GM18909 (cell line): ENCODE measurements at regions not wholly inside any gene's neighbourhood (a gene's known extent, or its start where the extent isn't known, plus 50 kb on each side); places are given as distances from the start of the nearest gene placed in this dataset.
"Not testable (repeated sequence)": the region's sequence is repeated elsewhere in the genome, so short reads cannot be mapped to it uniquely, and the experiment has no call there.

Source experiments
- ATAC-seq: cut with Tn5 transposase; IDR thresholded peaks from one replicate; pipeline ENCODE4 v1.9.1; 2021; ENCODE audit warnings: mild to moderate bottlenecking; ENCODE audit not compliant: unreplicated experiment, poor library complexity

- peak; percentile 72 for ATAC-seq
These were observed 128.7 kb downstream of the CEP120 start for GRCh38 chr5:123294544-123294943.

GRCh38 chr5:123289210-123289609, 134.0 kb downstream of the CEP120 start:
- no peak for ATAC-seq

GRCh38 chr5:123287881-123288280, 135.3 kb downstream of the CEP120 start:
- ATAC-seq = no peak

- no peak for ATAC-seq
These were observed 136.3 kb downstream of the CEP120 start for GRCh38 chr5:123286891-123287290.

GRCh38 chr5:123285122-123286023, 137.8 kb downstream of the CEP120 start:
- no peak for ATAC-seq

- no peak for ATAC-seq
These were observed 139.7 kb downstream of the CEP120 start for GRCh38 chr5:123283499-123283898.

GRCh38 chr5:123283031-123283430, 140.2 kb downstream of the CEP120 start:
- ATAC-seq = no peak

- no peak for ATAC-seq
These were observed 140.8 kb downstream of the CEP120 start for GRCh38 chr5:123282444-123282843.

- ATAC-seq = not testable (repeated sequence)
These were observed 142.3 kb downstream of the CEP120 start for GRCh38 chr5:123280854-123281253.

- no peak for ATAC-seq
These were observed 144.1 kb downstream of the CEP120 start for GRCh38 chr5:123279136-123279535.

- ATAC-seq = no peak
These were observed 144.9 kb downstream of the CEP120 start for GRCh38 chr5:123278284-123278683.

- ATAC-seq = no peak
These were observed 149.2 kb downstream of the CEP120 start for GRCh38 chr5:123273984-123274383.

- ATAC-seq = no peak
These were observed 150.1 kb downstream of the CEP120 start for GRCh38 chr5:123273095-123273494.

- ATAC-seq = no peak
These were observed 153.4 kb downstream of the CEP120 start for GRCh38 chr5:123269851-123270250.

GRCh38 chr5:123269436-123269835, 153.8 kb downstream of the CEP120 start:
- no peak for ATAC-seq

GRCh38 chr5:123266365-123266764, 156.8 kb downstream of the CEP120 start:
- ATAC-seq = no peak

- no peak for ATAC-seq
These were observed 157.7 kb downstream of the CEP120 start for GRCh38 chr5:123265551-123265950.

GRCh38 chr5:123264394-123264793, 158.8 kb downstream of the CEP120 start:
- no peak for ATAC-seq

- ATAC-seq = no peak
These were observed 159.3 kb downstream of the CEP120 start for GRCh38 chr5:123263859-123264258.

- ATAC-seq = no peak
These were observed 160.9 kb downstream of the CEP120 start for GRCh38 chr5:123262216-123262823.

GRCh38 chr5:123261752-123262151, 161.5 kb downstream of the CEP120 start:
- no peak for ATAC-seq

GRCh38 chr5:123249446-123249845, 160.4 kb downstream of the PRDM6 start:
- no peak for ATAC-seq
